ENCODE measurements at regions not wholly inside any gene's neighbourhood (a gene's known extent, or its start where the extent isn't known, plus 50 kb on each side); places are given as distances from the start of the nearest gene placed in this dataset.

DNA sequence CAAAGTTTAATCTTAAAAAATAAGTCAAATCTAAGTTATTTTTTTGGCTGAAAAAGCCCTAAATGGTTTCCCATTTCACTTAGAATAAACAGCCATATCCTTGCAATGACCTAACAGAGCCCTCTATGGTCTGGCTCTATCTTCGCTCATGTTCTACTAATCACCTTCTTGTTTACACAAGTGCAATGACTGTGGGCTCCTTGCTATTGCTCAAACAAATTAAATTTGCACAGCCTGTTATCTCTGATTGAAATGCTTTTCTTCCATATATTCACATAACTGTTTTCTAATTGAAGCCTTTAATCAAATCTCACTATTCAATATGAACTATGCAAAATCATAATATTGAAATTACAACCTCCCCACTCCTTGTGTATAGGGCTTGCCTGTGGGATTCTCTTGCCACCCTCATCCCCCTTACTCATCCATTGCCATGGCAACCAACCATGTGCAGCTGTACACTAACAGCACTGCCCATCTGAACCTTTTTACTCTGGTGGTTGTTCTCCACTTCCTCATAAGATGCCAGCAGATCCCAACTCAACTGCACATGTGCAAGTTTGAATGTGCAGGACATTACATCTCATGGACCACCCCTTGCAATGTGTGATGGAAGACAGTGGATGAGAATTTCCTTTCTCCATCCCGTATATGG, 1083.2 kb downstream of the SOCS6 start (continued):
- TF ChIP-seq, protein P1, sequence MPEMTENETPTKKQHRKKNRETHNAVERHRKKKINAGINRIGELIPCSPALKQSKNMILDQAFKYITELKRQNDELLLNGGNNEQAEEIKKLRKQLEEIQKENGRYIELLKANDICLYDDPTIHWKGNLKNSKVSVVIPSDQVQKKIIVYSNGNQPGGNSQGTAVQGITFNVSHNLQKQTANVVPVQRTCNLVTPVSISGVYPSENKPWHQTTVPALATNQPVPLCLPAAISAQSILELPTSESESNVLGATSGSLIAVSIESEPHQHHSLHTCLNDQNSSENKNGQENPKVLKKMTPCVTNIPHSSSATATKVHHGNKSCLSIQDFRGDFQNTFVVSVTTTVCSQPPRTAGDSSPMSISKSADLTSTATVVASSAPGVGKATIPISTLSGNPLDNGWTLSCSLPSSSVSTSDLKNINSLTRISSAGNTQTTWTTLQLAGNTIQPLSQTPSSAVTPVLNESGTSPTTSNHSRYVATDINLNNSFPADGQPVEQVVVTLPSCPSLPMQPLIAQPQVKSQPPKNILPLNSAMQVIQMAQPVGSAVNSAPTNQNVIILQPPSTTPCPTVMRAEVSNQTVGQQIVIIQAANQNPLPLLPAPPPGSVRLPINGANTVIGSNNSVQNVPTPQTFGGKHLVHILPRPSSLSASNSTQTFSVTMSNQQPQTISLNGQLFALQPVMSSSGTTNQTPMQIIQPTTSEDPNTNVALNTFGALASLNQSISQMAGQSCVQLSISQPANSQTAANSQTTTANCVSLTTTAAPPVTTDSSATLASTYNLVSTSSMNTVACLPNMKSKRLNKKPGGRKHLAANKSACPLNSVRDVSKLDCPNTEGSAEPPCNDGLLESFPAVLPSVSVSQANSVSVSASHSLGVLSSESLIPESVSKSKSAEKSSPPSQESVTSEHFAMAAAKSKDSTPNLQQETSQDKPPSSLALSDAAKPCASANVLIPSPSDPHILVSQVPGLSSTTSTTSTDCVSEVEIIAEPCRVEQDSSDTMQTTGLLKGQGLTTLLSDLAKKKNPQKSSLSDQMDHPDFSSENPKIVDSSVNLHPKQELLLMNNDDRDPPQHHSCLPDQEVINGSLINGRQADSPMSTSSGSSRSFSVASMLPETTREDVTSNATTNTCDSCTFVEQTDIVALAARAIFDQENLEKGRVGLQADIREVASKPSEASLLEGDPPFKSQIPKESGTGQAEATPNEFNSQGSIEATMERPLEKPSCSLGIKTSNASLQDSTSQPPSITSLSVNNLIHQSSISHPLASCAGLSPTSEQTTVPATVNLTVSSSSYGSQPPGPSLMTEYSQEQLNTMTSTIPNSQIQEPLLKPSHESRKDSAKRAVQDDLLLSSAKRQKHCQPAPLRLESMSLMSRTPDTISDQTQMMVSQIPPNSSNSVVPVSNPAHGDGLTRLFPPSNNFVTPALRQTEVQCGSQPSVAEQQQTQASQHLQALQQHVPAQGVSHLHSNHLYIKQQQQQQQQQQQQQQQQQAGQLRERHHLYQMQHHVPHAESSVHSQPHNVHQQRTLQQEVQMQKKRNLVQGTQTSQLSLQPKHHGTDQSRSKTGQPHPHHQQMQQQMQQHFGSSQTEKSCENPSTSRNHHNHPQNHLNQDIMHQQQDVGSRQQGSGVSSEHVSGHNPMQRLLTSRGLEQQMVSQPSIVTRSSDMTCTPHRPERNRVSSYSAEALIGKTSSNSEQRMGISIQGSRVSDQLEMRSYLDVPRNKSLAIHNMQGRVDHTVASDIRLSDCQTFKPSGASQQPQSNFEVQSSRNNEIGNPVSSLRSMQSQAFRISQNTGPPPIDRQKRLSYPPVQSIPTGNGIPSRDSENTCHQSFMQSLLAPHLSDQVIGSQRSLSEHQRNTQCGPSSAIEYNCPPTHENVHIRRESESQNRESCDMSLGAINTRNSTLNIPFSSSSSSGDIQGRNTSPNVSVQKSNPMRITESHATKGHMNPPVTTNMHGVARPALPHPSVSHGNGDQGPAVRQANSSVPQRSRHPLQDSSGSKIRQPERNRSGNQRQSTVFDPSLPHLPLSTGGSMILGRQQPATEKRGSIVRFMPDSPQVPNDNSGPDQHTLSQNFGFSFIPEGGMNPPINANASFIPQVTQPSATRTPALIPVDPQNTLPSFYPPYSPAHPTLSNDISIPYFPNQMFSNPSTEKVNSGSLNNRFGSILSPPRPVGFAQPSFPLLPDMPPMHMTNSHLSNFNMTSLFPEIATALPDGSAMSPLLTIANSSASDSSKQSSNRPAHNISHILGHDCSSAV (CRISPR knock-in tag; IDR thresholded peaks at IDR 0.05; ENCODE audit: borderline replicate concordance) = no peak
- TF ChIP-seq, protein P2, sequence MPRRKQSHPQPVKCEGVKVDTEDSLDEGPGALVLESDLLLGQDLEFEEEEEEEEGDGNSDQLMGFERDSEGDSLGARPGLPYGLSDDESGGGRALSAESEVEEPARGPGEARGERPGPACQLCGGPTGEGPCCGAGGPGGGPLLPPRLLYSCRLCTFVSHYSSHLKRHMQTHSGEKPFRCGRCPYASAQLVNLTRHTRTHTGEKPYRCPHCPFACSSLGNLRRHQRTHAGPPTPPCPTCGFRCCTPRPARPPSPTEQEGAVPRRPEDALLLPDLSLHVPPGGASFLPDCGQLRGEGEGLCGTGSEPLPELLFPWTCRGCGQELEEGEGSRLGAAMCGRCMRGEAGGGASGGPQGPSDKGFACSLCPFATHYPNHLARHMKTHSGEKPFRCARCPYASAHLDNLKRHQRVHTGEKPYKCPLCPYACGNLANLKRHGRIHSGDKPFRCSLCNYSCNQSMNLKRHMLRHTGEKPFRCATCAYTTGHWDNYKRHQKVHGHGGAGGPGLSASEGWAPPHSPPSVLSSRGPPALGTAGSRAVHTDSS (CRISPR knock-in tag; conservative IDR thresholded peaks at IDR 0.05) = no peak

Measured in HepG2 (cell line).